ENCODE measurements at regions not wholly inside any gene's neighbourhood (a gene's known extent, or its start where the extent isn't known, plus 50 kb on each side); places are given as distances from the start of the nearest gene placed in this dataset.

DNA sequence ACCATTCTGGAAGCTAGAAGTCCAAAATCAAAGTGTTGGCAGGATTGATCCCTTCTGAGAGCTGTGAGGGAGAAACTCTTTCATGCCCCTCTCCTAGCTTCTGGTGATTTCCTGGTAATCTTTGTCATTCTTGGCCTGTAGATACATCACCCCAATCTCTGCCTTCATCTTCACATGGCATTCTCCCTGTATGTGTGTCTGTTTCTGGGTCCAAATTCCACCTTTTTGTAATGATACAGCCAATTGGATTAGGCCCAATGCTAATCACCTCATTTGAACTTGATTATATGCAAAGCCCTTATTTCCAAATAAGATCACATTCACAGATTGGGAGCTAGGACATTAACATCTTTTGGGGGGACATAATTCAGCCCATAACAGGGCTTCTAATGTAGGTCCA, 76.9 kb upstream of the MBIP start:
- dilution Hi-C loops (cut with HindIII; ENCODE audit: low sequenced_read_pairs, unreplicated experiment) (no loop called here), in situ Hi-C loops (cut with MboI; ENCODE audit: low sequenced_read_pairs) (no loop called here), intact Hi-C loops (cut with micrococcal nuclease) (no loop called here)
- no peak overlapping the region for H3K27ac ChIP-seq (ENCODE audit: insufficient read depth, low read length)
- H2AK9ac ChIP-seq (replicated peaks; ENCODE audit: low read depth, low read length, poor library complexity), result no peak overlapping the region
- BruUV-seq (replicated peaks), result no TSS peak
- no peak overlapping the region for H2AFZ ChIP-seq (replicated peaks; ENCODE audit: low read length, poor library complexity)
- H3K9me3 ChIP-seq (ENCODE audit: control insufficient read depth, insufficient read depth, low read length), result no peaks in the 10 kb centered on the region
- no peak for TF ChIP-seq MXI1 (IDR thresholded peaks at IDR 0.05; ENCODE audit: borderline replicate concordance, low read depth, low read length)
- H3K4ac ChIP-seq (ENCODE audit: low read depth, low read length), result no peak overlapping the region
- H3K9ac ChIP-seq (ENCODE audit: low read depth, low read length), result no peak overlapping the region
- no peaks in the 10 kb centered on the region for H4K20me1 ChIP-seq (ENCODE audit: insufficient read depth, low read length)
- H2BK120ac ChIP-seq (ENCODE audit: low read depth, low read length), result no peak overlapping the region
- no peak overlapping the region for H2BK20ac ChIP-seq (ENCODE audit: low read depth, low read length)
- no peaks in the 10 kb centered on the region for H3K4me1 ChIP-seq (ENCODE audit: control insufficient read depth, insufficient read depth, low read length)
- no peak overlapping the region for H3K56ac ChIP-seq (ENCODE audit: extremely low read depth, insufficient read depth, low read length)
- H3K79me1 ChIP-seq (ENCODE audit: low read depth in 1 of 2, low read length in 2 of 2), result no peaks in the 10 kb centered on the region
- H2BK15ac ChIP-seq (ENCODE audit: low read depth, low read length), result no peak overlapping the region
- no peak overlapping the region for H2BK5ac ChIP-seq (ENCODE audit: low read depth, low read length, poor library complexity, severe bottlenecking)
- H4K8ac ChIP-seq (ENCODE audit: low read depth in 2 of 2, low read length in 2 of 2), result no peak overlapping the region
- CTCF ChIA-PET, result no interaction called here
- no peaks in the 10 kb centered on the region for H3K36me3 ChIP-seq (ENCODE audit: control insufficient read depth, insufficient read depth, low read length)
- H3K9me1 ChIP-seq (ENCODE audit: insufficient read depth, low read length), result no peaks in the 10 kb centered on the region
- no peak overlapping the region for H4K91ac ChIP-seq (ENCODE audit: insufficient read depth, low read depth, low read length)
- H3K23ac ChIP-seq (ENCODE audit: low read depth, low read length), result no peak overlapping the region
- no peak for DNase-seq
- H3K4me3 ChIP-seq (ENCODE audit: insufficient read depth, low read depth, low read length), result no peak overlapping the region
- ATAC-seq (ENCODE audit: low read depth), result no peak
- H3K14ac ChIP-seq (replicated peaks; ENCODE audit: low read depth, low read length), result no peak overlapping the region
- H3K4me2 ChIP-seq (ENCODE audit: low read depth, low read length), result no peak overlapping the region
- POLR2A ChIA-PET (ENCODE audit: unreplicated experiment), result no interaction called here
- no peak overlapping the region for H2AK5ac ChIP-seq (ENCODE audit: low read depth, low read length)
- H4K5ac ChIP-seq (ENCODE audit: low read depth, low read length), result no peak overlapping the region
- no peaks in the 10 kb centered on the region for H3K27me3 ChIP-seq (ENCODE audit: control insufficient read depth, insufficient read depth, low read length)
- H3K18ac ChIP-seq (ENCODE audit: low read depth, low read length), result no peak overlapping the region
